ENCODE measurements at regions not wholly inside any gene's neighbourhood (a gene's known extent, or its start where the extent isn't known, plus 50 kb on each side); places are given as distances from the start of the nearest gene placed in this dataset.

GRCh38 chr3:25133588-25133987 lies 294.5 kb upstream of the RARB start:
- in situ Hi-C loops (cut with MboI; ENCODE audit: low pct_unique_long_range_greater_than_20kb, low sequenced_read_pairs, unreplicated experiment): no loop called here
- TF ChIP-seq CTCF (IDR thresholded peaks at IDR 0.05; ENCODE audit: extremely low read depth, insufficient read depth, missing control alignments): no peak
- no peak for DNase-seq (ENCODE audit: low spot score)

GRCh38 chr3:25137606-25138005 lies 290.5 kb upstream of the RARB start:
- TF ChIP-seq CTCF (IDR thresholded peaks at IDR 0.05; ENCODE audit: extremely low read depth, insufficient read depth, missing control alignments): no peak
- in situ Hi-C loops (cut with MboI; ENCODE audit: low pct_unique_long_range_greater_than_20kb, low sequenced_read_pairs, unreplicated experiment): no loop called here
- DNase-seq (ENCODE audit: low spot score): no peak

- no peak for DNase-seq (ENCODE audit: low spot score)
- in situ Hi-C loops (cut with MboI; ENCODE audit: low pct_unique_long_range_greater_than_20kb, low sequenced_read_pairs, unreplicated experiment): no loop called here
- TF ChIP-seq CTCF (IDR thresholded peaks at IDR 0.05; ENCODE audit: extremely low read depth, insufficient read depth, missing control alignments): no peak
Measured at GRCh38 chr3:25139267-25139666, 288.8 kb upstream of the RARB start.

- in situ Hi-C loops (cut with MboI; ENCODE audit: low pct_unique_long_range_greater_than_20kb, low sequenced_read_pairs, unreplicated experiment): no loop called here
- no peak for DNase-seq (ENCODE audit: low spot score)
- TF ChIP-seq CTCF (IDR thresholded peaks at IDR 0.05; ENCODE audit: extremely low read depth, insufficient read depth, missing control alignments): no peak
Measured at GRCh38 chr3:25142609-25143355, 285.3 kb upstream of the RARB start.

GRCh38 chr3:25143356-25144025 lies 284.6 kb upstream of the RARB start:
- in situ Hi-C loops (cut with MboI; ENCODE audit: low pct_unique_long_range_greater_than_20kb, low sequenced_read_pairs, unreplicated experiment): no loop called here
- no peak for DNase-seq (ENCODE audit: low spot score)
- TF ChIP-seq CTCF (IDR thresholded peaks at IDR 0.05; ENCODE audit: extremely low read depth, insufficient read depth, missing control alignments): no peak

GRCh38 chr3:25144430-25144829 lies 283.6 kb upstream of the RARB start:
- no peak for DNase-seq (ENCODE audit: low spot score)
- in situ Hi-C loops (cut with MboI; ENCODE audit: low pct_unique_long_range_greater_than_20kb, low sequenced_read_pairs, unreplicated experiment): no loop called here
- TF ChIP-seq CTCF (IDR thresholded peaks at IDR 0.05; ENCODE audit: extremely low read depth, insufficient read depth, missing control alignments): no peak

Data from GM13977 (cell line).